ENCODE measurements at regions not wholly inside any gene's neighbourhood (a gene's known extent, or its start where the extent isn't known, plus 50 kb on each side); places are given as distances from the start of the nearest gene placed in this dataset.
"Not testable (repeated sequence)": the region's sequence is repeated elsewhere in the genome, so short reads cannot be mapped to it uniquely, and the experiment has no call there.

GRCh38 chr6:94902974-94903628 is 674.2 kb upstream of the MANEA start:
- no peak for DNase-seq (ENCODE audit: low spot score)

- DNase-seq (ENCODE audit: low spot score): no peak
These were observed 678.1 kb upstream of the MANEA start for GRCh38 chr6:94899191-94899590.

- DNase-seq (ENCODE audit: low spot score): no peak
These were observed 683.0 kb upstream of the MANEA start for GRCh38 chr6:94894300-94894699.

GRCh38 chr6:94893327-94893726 is 684.0 kb upstream of the MANEA start:
- DNase-seq (ENCODE audit: low spot score): no peak

GRCh38 chr6:94873819-94874218 is 703.5 kb upstream of the MANEA start:
- not testable (repeated sequence) for DNase-seq (ENCODE audit: low spot score)

- DNase-seq (ENCODE audit: low spot score): no peak
These were observed 715.2 kb upstream of the MANEA start for GRCh38 chr6:94862112-94862511.

GRCh38 chr6:94859924-94860323 is 717.4 kb upstream of the MANEA start:
- DNase-seq (ENCODE audit: low spot score): no peak

- DNase-seq (ENCODE audit: low spot score): not testable (repeated sequence)
These were observed 720.3 kb upstream of the MANEA start for GRCh38 chr6:94856999-94857398.

GRCh38 chr6:94851329-94851728 is 726.0 kb upstream of the MANEA start:
- DNase-seq (ENCODE audit: low spot score): not testable (repeated sequence)

- no peak for DNase-seq (ENCODE audit: low spot score)
These were observed 731.6 kb upstream of the MANEA start for GRCh38 chr6:94845742-94846141.

GRCh38 chr6:94835264-94835663 is 742.1 kb upstream of the MANEA start:
- DNase-seq (ENCODE audit: low spot score): no peak

GRCh38 chr6:94813806-94814205 is 763.5 kb upstream of the MANEA start:
- DNase-seq (ENCODE audit: low spot score): no peak

- no peak for DNase-seq (ENCODE audit: low spot score)
These were observed 776.0 kb upstream of the MANEA start for GRCh38 chr6:94801344-94801743.

GRCh38 chr6:94785514-94785913 is 791.8 kb upstream of the MANEA start:
- no peak for DNase-seq (ENCODE audit: low spot score)

GRCh38 chr6:94785081-94785480 is 792.3 kb upstream of the MANEA start:
- DNase-seq (ENCODE audit: low spot score): not testable (repeated sequence)

- no peak for DNase-seq (ENCODE audit: low spot score)
These were observed 808.1 kb upstream of the MANEA start for GRCh38 chr6:94769197-94769596.

- DNase-seq (ENCODE audit: low spot score): no peak
These were observed 825.5 kb upstream of the MANEA start for GRCh38 chr6:94751641-94752329.

GRCh38 chr6:94736236-94736635 is 841.1 kb upstream of the MANEA start:
- DNase-seq (ENCODE audit: low spot score): no peak

GRCh38 chr6:94735270-94735669 is 842.1 kb upstream of the MANEA start:
- DNase-seq (ENCODE audit: low spot score): no peak

GRCh38 chr6:94734751-94735150 is 842.6 kb upstream of the MANEA start:
- DNase-seq (ENCODE audit: low spot score): no peak

- DNase-seq (ENCODE audit: low spot score): no peak
These were observed 844.3 kb upstream of the MANEA start for GRCh38 chr6:94733066-94733465.

- DNase-seq (ENCODE audit: low spot score): no peak
These were observed 849.6 kb upstream of the MANEA start for GRCh38 chr6:94727710-94728109.

- no peak for DNase-seq (ENCODE audit: low spot score)
These were observed 855.9 kb upstream of the MANEA start for GRCh38 chr6:94721459-94721858.

GRCh38 chr6:94713446-94713845 is 863.9 kb upstream of the MANEA start:
- no peak for DNase-seq (ENCODE audit: low spot score)
